ENCODE measurements at regions not wholly inside any gene's neighbourhood (a gene's known extent, or its start where the extent isn't known, plus 50 kb on each side); places are given as distances from the start of the nearest gene placed in this dataset.

DNA sequence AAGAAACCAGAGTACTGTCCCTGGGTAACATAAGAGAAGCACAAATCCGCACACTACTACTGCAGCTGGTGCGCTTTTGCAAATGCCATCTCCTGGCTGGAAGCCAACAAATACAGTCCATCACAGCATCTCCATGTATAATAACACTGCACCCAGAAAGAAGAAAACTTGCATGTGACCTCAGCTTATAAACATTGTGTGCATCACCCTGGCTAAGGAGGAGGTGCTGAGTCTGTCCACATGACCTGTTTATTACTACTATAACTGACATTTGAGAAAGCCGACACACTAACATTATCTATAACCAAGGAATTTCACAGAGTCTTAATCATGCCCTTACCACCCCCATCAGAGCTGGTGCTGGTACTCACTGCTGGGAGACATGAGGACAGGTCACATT, 516.8 kb downstream of the CFAP47 start:
- intact Hi-C loops (cut with DNase I; ENCODE audit: low total_unique reads), result no loop called here
- Histone ChIP-seq H3K36me3 (no peaks in the 10 kb centered on the region), H3K27ac (no peak overlapping the region), H3K27me3 (no peaks in the 10 kb centered on the region), H3K9me3 (no peaks in the 10 kb centered on the region), H3K4me1 (no peaks in the 10 kb centered on the region), H3K4me3 (no peak overlapping the region)
- DNase-seq, result peak in 1 of 2 donors; percentile 1
- 72 to 87% (median 82%) methylated on average over 3 of the region's 3 CpGs for WGBS, 5 donors
- TF ChIP-seq EP300 (IDR thresholded peaks at IDR 0.05), result no peak
- TF ChIP-seq, protein P1, sequence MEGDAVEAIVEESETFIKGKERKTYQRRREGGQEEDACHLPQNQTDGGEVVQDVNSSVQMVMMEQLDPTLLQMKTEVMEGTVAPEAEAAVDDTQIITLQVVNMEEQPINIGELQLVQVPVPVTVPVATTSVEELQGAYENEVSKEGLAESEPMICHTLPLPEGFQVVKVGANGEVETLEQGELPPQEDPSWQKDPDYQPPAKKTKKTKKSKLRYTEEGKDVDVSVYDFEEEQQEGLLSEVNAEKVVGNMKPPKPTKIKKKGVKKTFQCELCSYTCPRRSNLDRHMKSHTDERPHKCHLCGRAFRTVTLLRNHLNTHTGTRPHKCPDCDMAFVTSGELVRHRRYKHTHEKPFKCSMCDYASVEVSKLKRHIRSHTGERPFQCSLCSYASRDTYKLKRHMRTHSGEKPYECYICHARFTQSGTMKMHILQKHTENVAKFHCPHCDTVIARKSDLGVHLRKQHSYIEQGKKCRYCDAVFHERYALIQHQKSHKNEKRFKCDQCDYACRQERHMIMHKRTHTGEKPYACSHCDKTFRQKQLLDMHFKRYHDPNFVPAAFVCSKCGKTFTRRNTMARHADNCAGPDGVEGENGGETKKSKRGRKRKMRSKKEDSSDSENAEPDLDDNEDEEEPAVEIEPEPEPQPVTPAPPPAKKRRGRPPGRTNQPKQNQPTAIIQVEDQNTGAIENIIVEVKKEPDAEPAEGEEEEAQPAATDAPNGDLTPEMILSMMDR (IDR thresholded peaks at IDR 0.05), result no peak

DNA sequence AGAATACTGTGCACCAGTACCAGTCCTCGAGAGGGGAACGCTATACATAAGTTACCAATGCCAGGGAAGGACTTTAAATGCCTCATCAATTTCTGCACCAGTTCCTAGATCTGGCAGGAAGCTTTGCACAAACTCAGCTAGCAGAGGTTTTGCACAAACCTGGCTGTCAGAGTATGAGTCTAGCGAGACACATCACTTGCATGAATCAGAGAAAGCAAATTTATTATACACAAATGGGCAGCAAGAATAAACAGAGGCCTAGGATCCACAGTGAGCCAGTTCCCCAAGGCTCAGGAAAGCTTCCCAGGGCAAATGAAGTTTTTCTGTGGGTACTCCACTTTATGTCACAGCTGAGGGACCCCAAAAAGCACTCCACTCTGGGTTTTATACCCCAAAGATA, 523.5 kb downstream of the CFAP47 start:
- no peak for TF ChIP-seq EP300 (IDR thresholded peaks at IDR 0.05)
- TF ChIP-seq POLR2AphosphoS5 (IDR thresholded peaks at IDR 0.05), result no peak
- TF ChIP-seq, protein P1 (IDR thresholded peaks at IDR 0.05), result no peak
- TF ChIP-seq POLR2A (IDR thresholded peaks at IDR 0.05), result no peak
- no peaks in the 10 kb centered on the region for H3K27me3 ChIP-seq
- WGBS, 5 donors, result 42 to 74% (median 53%) methylated on average over 3 of the region's 3 CpGs
- no peak overlapping the region for H3K27ac ChIP-seq
- H3K9me3 ChIP-seq, result peaks cover 0 to 4% (median 0%) of the 10 kb centered on the region in 4 donors
- H3K36me3 ChIP-seq, result no peaks in the 10 kb centered on the region
- H3K4me1 ChIP-seq, result no peaks in the 10 kb centered on the region
- intact Hi-C loops (cut with DNase I; ENCODE audit: low total_unique reads), result no loop called here
- DNase-seq, result no peak
- H3K4me3 ChIP-seq, result no peak overlapping the region

DNA sequence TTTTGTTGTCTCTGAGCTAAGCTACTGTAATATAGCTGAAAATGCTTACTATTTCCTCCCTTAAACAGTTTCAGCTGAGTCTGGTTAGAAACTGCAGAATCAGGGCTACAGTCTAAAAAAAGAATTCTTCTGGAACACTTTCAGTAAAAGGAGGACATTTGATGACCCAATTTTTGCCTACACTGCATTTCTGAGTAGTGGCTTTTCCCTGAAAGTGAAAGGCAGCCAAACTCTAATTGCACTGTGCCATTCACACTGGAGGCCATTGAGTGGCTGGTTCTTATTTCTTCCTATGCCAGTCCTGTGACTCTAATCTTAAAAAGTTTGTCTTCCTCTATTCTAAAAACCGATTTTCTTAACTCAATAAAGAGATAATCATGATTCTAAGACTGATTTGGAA, 526.0 kb downstream of the CFAP47 start:
- Histone ChIP-seq H3K4me3 (no peak overlapping the region), H3K9me3 (peaks cover 0 to 12% (median 4%) of the 10 kb centered on the region in 4 donors), H3K27ac (no peak overlapping the region), H3K27me3 (no peaks in the 10 kb centered on the region), H3K36me3 (no peaks in the 10 kb centered on the region), H3K4me1 (no peaks in the 10 kb centered on the region)
- intact Hi-C loops (cut with DNase I; ENCODE audit: low total_unique reads), result no loop called here
- TF ChIP-seq POLR2A (IDR thresholded peaks at IDR 0.05) (no peak), POLR2AphosphoS5 (IDR thresholded peaks at IDR 0.05) (no peak), EP300 (IDR thresholded peaks at IDR 0.05) (no peak)
- TF ChIP-seq, protein P1 (IDR thresholded peaks at IDR 0.05), result no peak
- no peak for DNase-seq
- 12 to 52% (median 35%) methylated on average over 1 of the region's 1 CpG for WGBS, 5 donors

DNA sequence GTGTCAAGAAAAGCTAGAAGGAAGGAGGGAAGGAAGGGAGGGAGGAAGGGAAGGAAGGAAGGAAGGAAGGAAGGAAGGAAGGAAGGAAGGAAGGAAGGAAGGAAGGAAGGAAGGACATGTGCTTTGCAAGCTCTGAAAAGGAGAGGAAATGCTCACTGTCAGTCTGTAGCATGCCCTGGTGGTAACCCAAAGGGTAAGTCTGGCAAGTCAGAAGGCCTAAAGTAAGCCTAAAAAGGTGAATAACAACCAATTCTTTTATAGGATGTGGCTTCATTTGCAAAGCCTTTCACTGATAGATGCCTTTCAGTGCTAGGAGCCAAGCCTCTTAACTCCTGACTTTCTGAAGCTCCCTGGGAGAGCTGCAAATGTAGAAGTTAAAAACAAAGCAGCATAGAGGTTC, 542.6 kb downstream of the CFAP47 start:
- no peak overlapping the region for H3K4me3 ChIP-seq
- intact Hi-C loops (cut with DNase I; ENCODE audit: low total_unique reads), result no loop called here
- TF ChIP-seq POLR2A (IDR thresholded peaks at IDR 0.05), result no peak
- TF ChIP-seq, protein P1 (IDR thresholded peaks at IDR 0.05), result no peak
- no peak for TF ChIP-seq EP300 (IDR thresholded peaks at IDR 0.05)
- no peak for TF ChIP-seq POLR2AphosphoS5 (IDR thresholded peaks at IDR 0.05)
- no peaks in the 10 kb centered on the region for H3K9me3 ChIP-seq
- no peaks in the 10 kb centered on the region for H3K36me3 ChIP-seq
- H3K4me1 ChIP-seq, result no peaks in the 10 kb centered on the region
- no peaks in the 10 kb centered on the region for H3K27me3 ChIP-seq
- H3K27ac ChIP-seq, result no peak overlapping the region
- no peak for DNase-seq
